ENCODE measurements at regions not wholly inside any gene's neighbourhood (a gene's known extent, or its start where the extent isn't known, plus 50 kb on each side); places are given as distances from the start of the nearest gene placed in this dataset.

DNA sequence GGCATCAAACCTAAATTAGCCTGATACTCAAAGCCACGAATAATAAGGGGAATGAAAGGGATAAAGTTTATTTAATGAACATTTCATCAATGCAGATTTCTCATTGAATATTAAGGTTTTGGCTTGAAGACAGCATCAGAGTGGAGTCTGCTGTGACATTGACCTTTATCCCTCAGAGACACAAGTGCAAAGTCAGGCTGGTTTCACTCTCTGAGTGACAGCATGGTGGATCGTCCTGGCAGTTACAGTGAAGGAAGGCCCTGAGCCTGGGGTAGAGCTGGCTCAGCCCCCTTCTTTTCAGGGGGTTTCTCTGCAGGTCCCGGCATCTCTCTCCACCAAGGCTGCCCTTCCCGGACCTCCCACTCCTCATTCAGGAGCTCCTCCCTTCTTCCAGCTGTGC lies 503.1 kb downstream of the PREX1 start:
- DNase-seq = no peak

DNA sequence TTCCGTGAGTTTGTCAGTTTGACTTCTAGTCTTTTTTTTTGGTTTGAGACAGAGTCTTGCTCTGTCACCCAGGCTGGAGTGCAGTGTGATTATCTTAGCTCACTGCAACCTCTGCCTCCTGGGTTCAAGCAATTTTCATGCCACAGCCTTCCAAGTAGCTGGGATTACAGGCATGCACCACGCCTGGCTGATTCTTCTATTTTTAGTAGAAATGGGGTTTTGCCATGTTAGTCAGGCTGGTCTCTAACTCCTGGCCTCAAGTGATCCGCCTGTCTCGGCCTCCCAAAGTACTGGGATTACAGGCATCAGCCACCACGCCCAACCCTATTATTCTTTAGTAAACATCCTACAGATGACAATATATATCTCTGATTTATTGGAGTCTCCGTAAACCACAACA lies 506.5 kb downstream of the PREX1 start:
- DNase-seq = no peak

DNA sequence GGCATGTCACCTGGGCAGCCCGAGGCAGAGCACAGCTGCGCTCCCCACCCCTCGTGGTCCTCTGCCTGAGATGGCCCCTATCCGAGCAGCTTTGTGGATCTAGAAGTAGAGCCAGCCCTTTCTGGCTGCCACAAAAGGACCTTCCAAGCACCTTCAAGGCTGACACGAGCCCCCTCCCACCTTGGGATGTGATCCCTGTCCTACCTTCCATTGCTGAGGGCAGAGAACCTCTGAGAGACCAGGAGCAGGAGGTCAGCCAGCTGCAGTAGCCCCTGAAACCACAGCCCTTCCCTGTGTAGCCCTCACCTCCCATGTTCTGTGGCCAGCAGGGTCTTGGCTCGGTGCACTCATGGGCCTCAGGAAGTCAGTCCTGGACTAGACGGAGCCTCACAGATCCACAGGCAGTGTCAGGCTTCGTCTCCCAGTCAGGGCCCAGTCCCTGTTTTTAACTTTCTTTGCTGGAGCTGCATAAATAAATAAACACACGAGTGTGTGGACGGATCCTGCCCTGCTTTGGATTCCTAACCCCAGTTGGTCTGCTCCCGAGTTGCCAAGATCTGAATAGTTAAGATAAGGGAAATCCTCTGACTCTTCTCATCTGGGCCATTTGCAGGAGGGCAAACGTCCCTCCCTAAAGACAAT lies 507.7 kb downstream of the PREX1 start:
- no peak for DNase-seq

DNA sequence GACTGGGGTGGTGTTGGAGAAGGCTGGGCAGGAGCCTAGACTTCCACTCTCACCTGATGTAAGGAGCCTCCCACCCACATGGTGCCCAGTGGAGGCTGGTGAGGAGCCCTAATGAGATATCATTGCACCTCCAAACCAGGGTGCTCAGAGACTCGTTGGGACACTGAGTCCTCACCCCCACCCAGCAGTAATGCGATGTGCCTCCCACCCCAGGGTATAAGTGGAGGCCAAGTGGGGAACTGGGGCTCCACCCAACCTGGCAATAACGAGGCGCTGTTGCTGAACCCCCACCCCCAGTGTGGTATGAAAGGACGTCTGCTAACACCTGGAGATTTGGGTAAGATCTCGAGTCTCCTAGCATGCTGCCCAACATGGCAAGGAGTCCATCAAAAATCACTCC lies 510.2 kb downstream of the PREX1 start:
- no peak for DNase-seq

DNA sequence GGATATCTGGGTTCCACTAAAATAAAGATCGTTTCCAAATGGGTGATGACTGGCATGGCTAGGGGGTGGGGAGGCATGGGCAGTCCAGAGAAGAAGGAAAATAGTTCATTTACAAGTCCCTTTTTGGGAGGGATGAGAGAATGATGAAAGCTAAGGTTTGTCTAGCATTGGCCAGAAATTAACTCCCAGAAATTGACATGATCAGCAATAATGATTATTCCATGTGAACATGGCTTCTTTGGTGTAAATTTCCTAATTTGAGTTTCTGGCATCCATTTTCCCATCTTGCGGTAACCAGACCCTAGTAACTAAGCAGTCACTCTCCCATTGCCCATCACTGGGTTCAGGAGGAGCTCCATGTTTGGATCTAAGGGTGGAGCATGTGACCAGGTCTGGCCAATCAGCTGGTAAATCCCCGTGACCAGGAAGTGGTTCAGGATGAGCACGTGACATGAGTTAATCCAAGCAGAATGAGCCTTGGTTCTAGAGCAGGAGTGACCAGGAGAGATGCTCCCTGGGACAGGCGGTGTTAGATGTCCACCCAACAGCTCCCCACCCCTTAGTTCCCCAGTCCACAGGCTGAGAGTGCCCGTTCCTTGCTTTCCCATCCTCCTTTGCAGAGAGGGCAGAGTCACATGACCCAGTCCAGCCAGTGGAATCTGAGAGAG lies 512.7 kb downstream of the PREX1 start:
- DNase-seq = no peak

DNA sequence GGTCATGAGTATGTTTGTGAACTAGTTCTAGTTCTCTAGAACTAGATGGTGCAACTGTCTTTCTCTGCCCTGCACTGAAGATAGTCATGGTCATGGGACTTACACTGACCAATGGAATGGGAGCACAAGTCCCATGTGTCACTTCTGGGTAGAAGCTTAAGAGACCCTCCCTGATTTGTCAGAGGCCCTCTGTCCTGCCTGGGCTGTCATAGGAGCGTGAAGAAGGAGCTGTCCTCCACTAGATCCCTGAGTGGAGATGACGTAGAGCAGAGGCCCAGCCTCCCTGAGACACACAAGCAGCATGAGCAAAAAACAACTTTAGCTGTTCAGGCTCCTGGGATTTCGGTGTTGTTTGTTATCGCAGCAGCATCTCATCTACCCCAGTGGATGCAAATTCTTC lies 514.5 kb downstream of the PREX1 start:
- no peak for DNase-seq

DNA sequence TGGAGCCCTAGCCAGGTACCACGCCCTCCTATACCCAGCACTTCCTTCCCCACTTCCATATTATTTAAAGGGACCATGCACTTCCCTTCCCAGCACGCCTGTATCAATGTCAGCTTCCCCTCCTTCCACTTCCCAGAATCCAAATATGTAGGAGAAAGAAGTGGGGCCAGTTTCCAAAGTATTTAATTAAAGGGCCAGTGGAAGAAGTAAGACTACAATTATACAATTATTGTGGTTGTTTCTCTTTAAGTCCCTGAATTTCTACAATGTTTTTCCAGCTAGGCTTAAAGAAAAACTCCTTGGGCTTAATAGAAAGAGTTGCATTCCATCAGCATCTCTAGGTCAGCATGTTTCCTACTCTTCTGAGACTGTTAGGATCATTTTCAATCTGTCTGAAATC lies 515.8 kb downstream of the PREX1 start:
- no peak for DNase-seq

DNA sequence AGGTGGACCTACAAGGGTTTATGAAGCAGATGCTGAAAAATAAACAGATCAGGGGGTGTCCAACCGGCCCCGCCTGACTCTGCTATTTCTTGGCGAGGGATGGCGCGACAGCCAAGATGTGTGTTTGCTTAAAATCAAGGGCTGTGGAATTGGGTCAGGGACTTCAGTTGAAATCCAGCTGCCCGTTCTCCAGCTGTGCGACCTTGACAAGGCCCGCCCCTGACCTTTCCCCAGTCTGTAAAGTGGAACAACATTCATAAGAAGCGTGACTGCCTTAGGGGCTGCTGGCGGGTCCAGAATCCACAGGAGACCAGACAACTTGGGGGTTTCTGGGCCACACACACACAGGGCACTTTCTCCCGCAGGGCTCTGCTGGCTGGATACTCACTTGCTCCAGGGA lies 517.5 kb downstream of the PREX1 start:
- DNase-seq = no peak

DNA sequence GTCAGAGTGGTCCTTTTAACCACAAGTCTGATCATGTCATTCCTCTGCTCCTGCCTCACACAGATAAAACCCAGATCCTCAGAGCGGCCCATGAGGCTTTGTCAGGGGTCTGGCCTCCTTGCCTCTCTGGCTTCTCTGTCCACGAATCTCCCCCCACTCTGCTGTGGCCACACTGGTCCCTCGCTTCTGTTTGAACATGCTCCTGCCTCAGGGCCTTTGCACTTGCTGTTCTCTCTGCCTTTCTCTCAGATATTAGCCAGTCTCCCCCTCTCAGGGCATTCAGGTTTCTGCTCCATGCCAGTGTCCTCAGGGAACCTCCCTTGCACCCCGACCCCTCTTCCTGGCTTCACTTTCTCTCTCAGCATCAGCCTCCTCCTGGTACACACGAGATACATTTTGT lies 518.5 kb downstream of the PREX1 start:
- no peak for DNase-seq

DNA sequence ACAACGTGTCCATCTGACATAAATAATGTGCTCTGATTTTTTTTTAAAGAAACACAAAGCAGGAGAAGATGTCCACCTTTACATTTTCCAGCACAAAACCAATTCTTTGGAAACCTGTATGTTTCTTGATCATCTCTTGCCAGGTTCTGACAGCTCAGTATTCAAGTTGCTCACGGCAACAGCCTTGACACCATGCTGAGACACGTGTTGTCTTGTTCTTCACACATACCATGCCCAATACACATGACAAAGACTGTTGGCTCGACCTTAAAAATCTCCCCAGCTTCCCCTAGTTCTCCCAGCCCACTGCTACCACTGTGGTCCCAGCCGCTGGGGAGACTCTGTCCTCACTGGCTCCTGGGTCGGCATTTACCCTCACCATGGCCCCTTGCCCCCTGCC lies 518.9 kb downstream of the PREX1 start:
- DNase-seq = no peak

DNA sequence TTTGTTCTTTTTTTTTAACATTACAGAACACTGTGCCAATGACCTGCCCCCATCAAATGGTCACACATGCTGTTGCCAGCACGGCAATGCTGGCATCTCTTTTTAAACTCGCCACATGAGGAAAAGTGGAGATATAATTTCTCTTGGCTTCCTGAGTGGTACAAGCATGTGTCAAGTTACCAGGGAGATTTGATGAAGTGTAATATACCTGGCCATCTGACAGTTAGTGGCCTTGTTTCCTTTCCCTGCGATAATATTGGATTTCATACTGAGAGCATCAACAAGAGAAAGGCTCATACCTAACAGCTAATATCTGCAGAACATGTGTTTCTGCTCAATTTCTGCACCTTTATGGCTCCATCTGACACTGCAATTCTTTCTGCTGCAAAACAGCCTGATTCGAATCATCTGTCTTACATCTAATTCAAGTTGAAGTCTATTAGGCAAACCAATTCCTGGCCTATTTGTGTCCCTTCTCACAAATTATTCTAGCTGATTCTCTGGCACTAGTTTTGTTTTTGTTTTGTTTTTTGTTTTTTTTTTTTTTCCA lies 519.5 kb downstream of the PREX1 start:
- DNase-seq = no peak

DNA sequence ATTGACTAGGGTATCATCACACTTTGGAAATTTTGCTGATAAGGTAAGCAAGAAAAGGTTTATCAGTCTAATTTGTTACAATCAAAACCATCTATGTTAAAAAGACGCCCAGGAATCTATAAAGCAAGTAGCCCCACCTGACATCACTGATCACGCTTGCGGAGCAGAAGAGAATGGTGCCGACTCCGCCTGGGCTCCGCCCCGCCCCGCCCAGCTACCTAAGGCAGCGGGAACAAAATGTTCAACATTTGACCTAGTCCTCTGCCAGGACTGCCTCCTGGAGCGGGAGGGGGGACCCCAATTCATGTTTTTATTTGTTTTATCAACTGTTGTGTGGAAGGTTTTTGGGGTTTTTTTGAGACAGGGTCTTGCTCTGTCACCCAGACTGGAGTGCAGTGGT lies 520.5 kb downstream of the PREX1 start:
- DNase-seq = no peak

DNA sequence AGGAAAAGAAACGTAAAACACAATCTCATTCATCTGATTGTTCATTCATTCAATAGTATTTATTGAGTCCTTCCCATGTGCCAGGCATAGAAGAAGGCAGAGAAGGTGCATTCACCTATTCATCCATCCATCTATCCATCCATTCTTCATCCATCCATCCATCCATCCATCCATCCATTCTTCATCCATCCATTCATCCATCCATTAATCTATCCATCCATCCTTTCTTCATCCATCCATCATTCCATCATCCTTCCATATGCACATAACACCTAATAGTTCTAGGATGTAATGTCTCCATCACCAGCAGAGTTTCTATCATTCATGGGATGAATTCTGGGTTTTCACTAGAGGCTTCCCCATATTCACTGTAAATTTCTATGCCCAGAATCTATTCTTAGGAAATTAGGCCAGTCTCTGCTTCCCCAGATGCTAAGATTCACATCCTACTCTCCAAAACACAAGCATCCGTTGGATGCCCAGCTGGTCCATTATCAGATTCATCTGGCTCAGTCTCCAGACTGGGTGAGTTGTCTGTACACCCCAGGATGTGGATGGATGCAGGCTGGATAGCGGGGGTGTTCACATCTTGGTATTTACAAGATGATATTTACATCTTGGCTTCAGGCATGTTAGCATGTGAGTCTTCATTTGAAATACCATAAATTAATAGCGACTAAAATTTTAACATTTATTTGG lies 517.7 kb upstream of the SULF2 start:
- DNase-seq = no peak

DNA sequence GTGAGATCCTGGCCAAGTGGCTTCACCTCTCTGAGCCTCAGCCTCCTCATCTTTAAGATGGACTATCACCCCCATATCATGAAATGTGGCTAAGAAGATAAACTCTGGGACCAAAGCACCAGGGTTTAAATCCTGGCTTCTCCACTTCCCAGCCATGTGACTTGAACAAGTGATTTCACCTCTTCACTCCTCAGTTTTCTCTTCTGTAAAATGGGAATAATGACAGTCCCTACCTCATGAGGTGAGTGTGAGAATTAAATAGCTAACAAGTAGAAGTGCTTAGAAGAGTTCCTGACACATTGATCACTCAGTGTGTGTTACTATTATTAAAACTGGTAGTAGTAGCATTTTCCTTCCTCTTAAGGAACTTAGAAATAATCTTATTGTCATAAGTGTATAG lies 516.9 kb upstream of the SULF2 start:
- DNase-seq = no peak

DNA sequence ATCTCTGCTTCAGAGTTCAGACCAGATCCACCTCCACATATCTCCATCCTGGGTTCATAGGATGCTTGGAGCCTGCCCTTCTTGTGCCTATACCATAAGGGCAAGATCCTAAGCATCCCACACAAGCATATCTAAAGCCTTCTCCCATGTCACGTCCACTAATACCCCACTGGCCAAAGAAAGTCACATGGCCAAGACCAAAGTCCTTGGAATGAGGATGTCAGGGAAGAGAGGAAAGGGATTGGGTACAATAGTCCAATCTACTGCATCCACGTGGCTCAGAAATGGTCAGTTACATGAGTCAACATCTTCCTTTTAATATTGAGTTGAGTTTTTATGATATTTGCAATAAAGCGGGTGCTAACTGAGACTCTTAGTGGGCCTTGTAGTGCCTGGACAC lies 515.9 kb upstream of the SULF2 start:
- no peak for DNase-seq

DNA sequence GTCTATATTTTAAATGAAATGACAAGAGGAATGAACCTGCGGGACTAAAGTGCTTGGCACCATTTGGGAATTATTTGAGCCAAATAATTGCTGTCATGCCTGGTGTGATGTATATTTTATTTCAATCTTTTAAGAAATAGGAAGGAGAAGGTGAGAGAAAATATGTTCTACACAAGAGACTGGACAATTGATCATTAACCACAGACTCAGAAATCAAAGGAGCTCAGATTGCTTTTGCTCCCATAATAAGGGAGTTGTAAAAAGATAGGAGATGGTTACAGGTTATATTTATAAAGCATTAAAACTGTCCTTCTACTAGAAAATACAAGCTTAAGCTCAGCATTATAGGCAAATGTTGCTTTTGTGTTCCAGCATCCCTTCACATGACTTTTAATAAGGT lies 515.2 kb upstream of the SULF2 start:
- no peak for DNase-seq

DNA sequence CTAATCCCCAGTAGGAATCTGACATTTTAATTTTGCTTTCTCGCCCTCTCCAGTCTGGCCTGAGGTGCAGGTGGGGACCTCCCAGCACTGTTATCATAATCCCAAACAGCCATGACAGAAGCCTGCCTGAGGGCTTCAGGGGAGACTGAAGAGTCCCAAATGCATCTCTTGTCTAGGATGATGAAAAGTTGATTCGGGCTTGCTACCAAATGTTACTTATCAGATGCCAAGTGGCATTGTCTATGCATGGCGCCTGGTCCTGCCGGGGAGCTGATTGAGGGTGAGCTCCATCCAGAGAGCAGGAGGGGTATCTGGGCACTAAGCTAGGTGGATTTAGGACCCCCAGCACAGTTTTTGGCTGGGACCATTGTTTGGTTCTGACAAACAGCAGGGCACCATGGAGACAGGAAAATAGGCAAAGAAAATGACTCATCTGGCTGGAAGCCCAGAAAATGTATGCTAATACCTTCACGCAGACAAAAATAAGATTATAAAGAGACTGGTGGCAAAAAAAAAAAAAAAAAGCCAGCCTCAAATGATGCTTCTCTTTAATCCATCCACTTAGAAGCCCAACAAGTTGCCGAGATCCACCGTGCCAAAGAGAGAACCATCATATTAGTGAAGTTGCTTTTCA lies 513.7 kb upstream of the SULF2 start:
- peak; percentile 88 for DNase-seq

DNA sequence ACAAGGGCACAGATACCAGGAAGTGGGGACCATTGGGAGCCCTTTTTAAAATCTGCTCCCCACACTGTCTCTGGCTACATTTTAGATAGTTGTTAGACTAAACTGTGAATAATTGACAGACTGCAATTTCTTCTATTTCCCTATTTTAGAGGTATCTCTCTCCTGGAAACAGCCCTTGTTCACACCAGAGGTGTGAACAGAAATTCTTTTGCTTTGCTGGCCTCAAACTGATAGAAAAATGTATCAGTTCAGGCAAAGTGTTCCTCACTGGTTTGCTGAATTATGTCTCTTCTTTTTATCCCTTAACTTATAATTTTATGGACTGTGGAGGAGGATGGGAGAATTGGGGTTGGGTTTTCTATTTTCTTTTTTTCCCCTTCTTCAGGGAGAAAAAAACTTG lies 513.2 kb upstream of the SULF2 start:
- DNase-seq = no peak

DNA sequence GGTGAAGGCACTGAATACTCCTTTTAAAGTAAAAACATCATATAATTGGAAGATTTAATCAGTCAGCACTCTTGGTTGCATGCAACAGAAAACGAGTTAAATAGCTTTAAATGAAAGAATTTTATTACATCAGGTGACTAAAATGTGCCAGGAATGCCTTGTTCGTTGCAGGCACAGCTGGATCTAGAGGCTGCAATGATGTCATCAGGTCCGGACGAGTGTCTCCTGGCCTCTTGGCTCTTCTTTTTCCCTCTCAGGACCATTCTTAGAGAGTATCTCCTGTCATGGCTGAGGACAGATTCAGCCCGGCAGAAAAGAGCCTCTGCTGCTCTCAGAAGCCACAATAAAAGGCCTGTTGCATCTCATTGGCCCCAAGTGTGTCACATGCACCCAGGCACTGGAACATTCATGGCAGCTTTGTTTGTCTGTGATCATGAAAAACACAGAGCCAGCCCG lies 510.7 kb upstream of the SULF2 start:
- DNase-seq = no peak

DNA sequence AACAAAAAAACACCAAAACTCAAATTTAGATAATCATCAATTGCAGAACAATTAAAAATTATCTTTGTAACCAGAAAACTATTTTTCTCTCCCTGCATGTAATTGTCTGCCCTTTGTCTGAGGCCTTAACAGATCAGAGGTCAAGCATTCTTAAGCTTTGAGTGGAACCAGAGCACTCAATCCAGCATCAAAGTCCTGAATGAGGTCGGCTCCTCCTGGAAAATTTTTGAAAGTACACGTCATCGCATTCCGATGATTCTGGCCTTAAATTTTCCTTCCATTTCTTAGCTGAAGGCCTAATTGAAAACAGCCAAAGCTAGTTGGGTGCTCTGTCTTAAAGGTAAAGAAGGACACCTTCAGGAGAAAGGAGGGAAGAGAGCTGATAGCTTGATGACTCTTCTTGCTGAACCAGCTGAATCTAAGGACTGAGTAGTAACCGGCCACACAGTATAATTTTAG lies 510.2 kb upstream of the SULF2 start:
- no peak for DNase-seq

DNA sequence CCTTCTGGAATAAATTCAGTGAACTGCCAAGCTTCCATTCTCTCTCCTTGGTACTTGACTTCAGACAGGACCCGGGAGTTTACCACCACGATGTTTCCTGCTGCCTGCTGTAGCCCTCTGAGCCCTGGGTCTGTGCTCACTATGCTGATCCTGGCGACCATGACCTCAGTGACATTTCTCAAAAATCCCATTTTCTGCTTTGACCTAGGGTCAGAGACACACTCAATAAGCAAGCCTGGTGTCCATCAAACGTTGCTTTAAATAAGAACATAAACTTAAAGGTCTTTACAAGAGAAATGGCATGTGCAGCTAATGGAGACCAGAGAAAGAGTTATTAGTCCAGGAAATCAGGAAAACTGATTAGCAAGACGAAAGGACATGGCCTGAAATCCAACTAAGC lies 509.7 kb upstream of the SULF2 start:
- no peak for DNase-seq

DNA sequence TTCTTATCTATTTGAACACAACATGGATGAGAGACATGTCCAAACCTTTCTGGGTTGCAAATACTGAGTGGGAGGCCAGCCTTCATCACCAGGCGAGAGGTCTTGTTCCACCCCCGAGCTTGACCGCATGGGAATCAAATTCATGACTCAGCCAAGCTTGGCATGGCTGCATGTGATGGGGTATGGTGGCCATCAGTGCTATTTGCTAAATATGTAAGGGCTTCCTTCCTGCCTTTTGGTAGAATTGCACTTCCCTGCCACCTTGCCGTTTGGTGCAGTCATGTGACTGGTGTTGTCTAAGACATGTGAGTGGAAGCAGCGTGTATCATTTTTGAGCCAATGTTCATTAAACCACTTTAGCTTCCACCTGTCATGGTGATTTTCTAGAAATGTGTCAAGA lies 508.9 kb upstream of the SULF2 start:
- DNase-seq = no peak

DNA sequence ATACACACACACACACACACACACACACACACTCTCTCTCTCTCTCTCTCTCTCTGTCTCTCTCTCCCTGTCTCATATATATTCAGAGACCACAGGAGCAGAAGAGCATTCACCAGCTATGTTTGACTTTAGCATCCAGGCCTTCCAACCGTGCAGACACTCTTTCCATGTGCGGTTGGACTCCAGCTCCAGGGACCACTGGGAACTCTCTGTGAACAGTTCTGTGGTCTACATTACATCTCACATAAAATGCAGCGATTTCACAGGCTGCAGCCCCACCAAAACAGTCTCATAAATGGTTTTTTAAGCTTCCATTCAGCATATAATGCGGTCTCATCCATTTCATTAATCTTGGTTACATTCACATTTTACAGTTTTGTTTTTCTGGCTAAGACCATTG lies 508.4 kb upstream of the SULF2 start:
- no peak for DNase-seq

DNA sequence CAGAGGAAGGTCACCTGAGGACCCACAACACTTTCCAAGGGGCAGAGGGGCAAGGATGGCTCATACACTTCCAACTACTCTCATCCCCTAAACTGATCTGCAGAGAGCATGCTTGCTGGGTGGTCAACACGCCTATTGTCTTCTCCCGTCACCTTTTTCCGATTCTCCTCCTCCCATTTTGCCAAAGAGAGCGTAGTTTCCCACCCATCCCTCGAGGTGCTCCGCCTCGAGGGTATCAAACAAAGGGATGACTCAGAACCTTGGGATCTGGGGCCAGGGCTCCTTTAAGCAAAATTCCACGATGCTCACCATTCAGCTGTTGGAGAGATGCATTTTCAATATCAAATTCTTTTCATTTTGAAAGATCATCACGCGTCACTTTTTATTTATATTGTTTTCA lies 507.5 kb upstream of the SULF2 start:
- no peak for DNase-seq

All from NCI-H1694 treated with DMSO at 0.1 percent for 48 hours (cell line).